ENCODE measurements at regions not wholly inside any gene's neighbourhood (a gene's known extent, or its start where the extent isn't known, plus 50 kb on each side); places are given as distances from the start of the nearest gene placed in this dataset.
"Not testable (repeated sequence)": the region's sequence is repeated elsewhere in the genome, so short reads cannot be mapped to it uniquely, and the experiment has no call there.

- Histone ChIP-seq H3K27ac (ENCODE audit: low read depth in 2 of 2, low read length in 2 of 2) (no peak overlapping the region), H3K36me3 (ENCODE audit: control insufficient read depth in 2 of 3, insufficient read depth in 3 of 3, low read length in 3 of 3) (no peaks in the 10 kb centered on the region), H3K4me1 (ENCODE audit: control insufficient read depth in 2 of 3, insufficient read depth in 2 of 3, low read depth in 1 of 3, low read length in 3 of 3) (no peaks in the 10 kb centered on the region), H3K4me3 (ENCODE audit: low read length in 3 of 3) (no peak overlapping the region), H3K27me3 (ENCODE audit: control insufficient read depth, insufficient read depth, low read length) (peaks cover 13% of the 10 kb centered on the region), H3K9me3 (ENCODE audit: control insufficient read depth in 2 of 3, insufficient read depth in 1 of 3, low read length in 3 of 3) (no peaks in the 10 kb centered on the region), H3K9ac (ENCODE audit: low read length in 3 of 3) (no peak overlapping the region)
- intact Hi-C loops (cut with DNase I) = no loop called here
- DNase-seq (peak in 1 of 5 donors; percentile 69), FAIRE-seq (no peak)
- no peak for TF ChIP-seq CTCF (IDR thresholded peaks at IDR 0.05; ENCODE audit: borderline replicate concordance, extremely low read depth, insufficient read depth)
These were observed 319.6 kb downstream of the FAM72C start for GRCh38 chr1:143652187-143652586.

GRCh38 chr1:143651350-143651992, 320.3 kb downstream of the FAM72C start:
- Histone ChIP-seq H3K27me3 (ENCODE audit: control insufficient read depth, insufficient read depth, low read length) (peaks cover 13% of the 10 kb centered on the region), H3K4me3 (ENCODE audit: low read length in 3 of 3) (no peak overlapping the region), H3K9ac (ENCODE audit: low read length in 3 of 3) (no peak overlapping the region), H3K36me3 (ENCODE audit: control insufficient read depth in 2 of 3, insufficient read depth in 3 of 3, low read length in 3 of 3) (no peaks in the 10 kb centered on the region), H3K9me3 (ENCODE audit: control insufficient read depth in 2 of 3, insufficient read depth in 1 of 3, low read length in 3 of 3) (no peaks in the 10 kb centered on the region), H3K27ac (ENCODE audit: low read depth in 2 of 2, low read length in 2 of 2) (no peak overlapping the region), H3K4me1 (ENCODE audit: control insufficient read depth in 2 of 3, insufficient read depth in 2 of 3, low read depth in 1 of 3, low read length in 3 of 3) (no peaks in the 10 kb centered on the region)
- no peak for FAIRE-seq
- intact Hi-C loops (cut with DNase I) = no loop called here
- peak in 1 of 5 donors; percentile 74 for DNase-seq
- no peak for TF ChIP-seq CTCF (IDR thresholded peaks at IDR 0.05; ENCODE audit: borderline replicate concordance, extremely low read depth, insufficient read depth)

GRCh38 chr1:143644035-143644434, 327.8 kb downstream of the FAM72C start:
- not testable (repeated sequence) for DNase-seq

GRCh38 chr1:143643148-143643885, 328.5 kb downstream of the FAM72C start:
- FAIRE-seq = no peak
- DNase-seq = peak in 1 of 5 donors; percentile 69

More at GRCh38 chr1:143644035-143644434, 327.8 kb downstream of the FAM72C start:
- intact Hi-C loops (cut with DNase I); H3K27me3 ChIP-seq (ENCODE audit: control insufficient read depth, insufficient read depth, low read length); H3K36me3 ChIP-seq (ENCODE audit: control insufficient read depth in 2 of 3, insufficient read depth in 3 of 3, low read length in 3 of 3); H3K4me3 ChIP-seq (ENCODE audit: low read length in 3 of 3); H3K9ac ChIP-seq (ENCODE audit: low read length in 3 of 3); FAIRE-seq; H3K27ac ChIP-seq (ENCODE audit: low read depth in 2 of 2, low read length in 2 of 2); H3K9me3 ChIP-seq (ENCODE audit: control insufficient read depth in 2 of 3, insufficient read depth in 1 of 3, low read length in 3 of 3); H3K4me1 ChIP-seq (ENCODE audit: control insufficient read depth in 2 of 3, insufficient read depth in 2 of 3, low read depth in 1 of 3, low read length in 3 of 3): not testable (repeated sequence)

More at GRCh38 chr1:143643148-143643885, 328.5 kb downstream of the FAM72C start:
- Histone ChIP-seq H3K27ac (ENCODE audit: low read depth in 2 of 2, low read length in 2 of 2) (no peak overlapping the region), H3K9ac (ENCODE audit: low read length in 3 of 3) (no peak overlapping the region), H3K27me3 (ENCODE audit: control insufficient read depth, insufficient read depth, low read length) (peaks cover 6% of the 10 kb centered on the region), H3K9me3 (ENCODE audit: control insufficient read depth in 2 of 3, insufficient read depth in 1 of 3, low read length in 3 of 3) (no peaks in the 10 kb centered on the region), H3K4me1 (ENCODE audit: control insufficient read depth in 2 of 3, insufficient read depth in 2 of 3, low read depth in 1 of 3, low read length in 3 of 3) (no peaks in the 10 kb centered on the region), H3K4me3 (ENCODE audit: low read length in 3 of 3) (no peak overlapping the region), H3K36me3 (ENCODE audit: control insufficient read depth in 2 of 3, insufficient read depth in 3 of 3, low read length in 3 of 3) (no peaks in the 10 kb centered on the region)
- intact Hi-C loops (cut with DNase I) = no loop called here
- TF ChIP-seq CTCF (IDR thresholded peaks at IDR 0.05; ENCODE audit: borderline replicate concordance, extremely low read depth, insufficient read depth) = no peak
